Peyer's patch (tissue), 4 donors: ENCODE measurements at regions not wholly inside any gene's neighbourhood (a gene's known extent, or its start where the extent isn't known, plus 50 kb on each side); places are given as distances from the start of the nearest gene placed in this dataset.

ENCODE experiments used
- CTCF ChIP-seq, 6 experiments: fragments of 450-650 bp in 4 of 6; fragments of 200-600 bp in 2 of 6; sonication (generic) in 1 of 6; IDR thresholded peaks; one replicate each; pipeline ENCODE4 v1.5.1; 2017 to 2019; ENCODE audit warnings: antibody characterized with exemption in 6 of 6, mild to moderate bottlenecking in 3 of 6, moderate library complexity in 1 of 6
- POLR2A ChIP-seq, 2 donors: fragments of 450-650 bp; IDR thresholded peaks; one replicate each; pipeline ENCODE4 v1.5.1; 2017; ENCODE audit warnings: antibody characterized with exemption in 2 of 2, mild to moderate bottlenecking in 2 of 2, moderate library complexity in 2 of 2

DNA sequence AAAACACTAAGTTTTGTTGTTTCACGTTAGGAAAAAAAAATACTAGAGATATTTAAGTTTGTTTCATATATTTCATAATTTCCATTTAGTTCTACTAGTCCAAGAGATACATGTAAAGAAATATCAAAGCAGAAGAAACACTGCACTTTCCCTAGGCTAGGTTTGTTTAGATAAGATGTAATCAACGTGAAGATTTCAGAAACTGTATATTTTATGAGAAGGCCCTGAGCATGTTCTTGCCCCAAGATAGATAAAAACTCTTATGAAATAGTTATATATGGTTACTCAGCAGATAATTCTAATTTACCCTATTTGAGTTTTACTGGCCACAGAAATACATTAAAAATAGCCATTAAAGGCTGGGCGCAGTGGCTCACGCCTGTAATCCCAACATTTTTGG lies 143.6 kb upstream of the CBLN2 start:
- TF ChIP-seq CTCF (IDR thresholded peaks at IDR 0.05) (no peak), POLR2A (IDR thresholded peaks at IDR 0.05) (no peak)
